Naive B cell (primary cell): ENCODE measurements at regions not wholly inside any gene's neighbourhood (a gene's known extent, or its start where the extent isn't known, plus 50 kb on each side); places are given as distances from the start of the nearest gene placed in this dataset.

Experiments used
- ATAC-seq, 2 donors: fragments of 150-1000 bp; cut with Tn5 transposase; 2 replicates each; pipeline ENCODE4 v1.10.0; 2021; ENCODE audit warnings: low read depth in 2 of 2, mild to moderate bottlenecking in 2 of 2, moderate library complexity in 2 of 2
- DNase-seq: peaks from one replicate; pipeline ENCODE4 v3.0.0; 2022
- H3K27ac Mint-ChIP-seq, 6 donors: one replicate each; pipeline ENCODE4 v1.8.0; 2020 to 2022; ENCODE audit warnings: mild to moderate bottlenecking in 6 of 6, mixed read lengths in 6 of 6, moderate library complexity in 5 of 6, inconsistent platforms in 2 of 6
- H3K27me3 Mint-ChIP-seq, 3 donors: one replicate each; pipeline ENCODE4 v1.8.0; 2021 to 2022; ENCODE audit warnings: mixed read lengths in 3 of 3, mild to moderate bottlenecking in 1 of 3
- H3K36me3 Mint-ChIP-seq, 2 donors: one replicate each; pipeline ENCODE4 v1.8.0; 2020 to 2022; ENCODE audit warnings: mixed read lengths in 2 of 2, inconsistent platforms in 1 of 2, mild to moderate bottlenecking in 1 of 2
- H3K4me1 Mint-ChIP-seq, 3 donors: one replicate each; pipeline ENCODE4 v1.8.0; 2020 to 2022; ENCODE audit warnings: mixed read lengths in 3 of 3, inconsistent platforms in 1 of 3, mild to moderate bottlenecking in 1 of 3, moderate library complexity in 1 of 3
- H3K4me3 Mint-ChIP-seq, 8 donors: one replicate each; pipeline ENCODE4 v1.8.0; 2020 to 2022; ENCODE audit warnings: mild to moderate bottlenecking in 8 of 8, mixed read lengths in 8 of 8, moderate library complexity in 8 of 8, inconsistent platforms in 2 of 8
- H3K9me3 Mint-ChIP-seq, 7 donors: one replicate each; pipeline ENCODE4 v1.8.0; 2020 to 2022; ENCODE audit warnings: mixed read lengths in 7 of 7, mild to moderate bottlenecking in 5 of 7, inconsistent platforms in 2 of 7, moderate library complexity in 1 of 7

- DNase-seq = no peak
Measured at GRCh38 chr3:72015463-72015862, 230.5 kb upstream of the PROK2 start.

GRCh38 chr3:72013084-72013483 is 228.1 kb upstream of the PROK2 start:
- H3K9me3 Mint-ChIP-seq = no peaks in the 10 kb centered on the region
- peak overlapping the region in 1 of 6 donors; percentile 76 for H3K27ac Mint-ChIP-seq
- DNase-seq (no peak), ATAC-seq (no peak)
- no peaks in the 10 kb centered on the region for H3K36me3 Mint-ChIP-seq
- H3K4me1 Mint-ChIP-seq = peaks cover 0 to 5% (median 3%) of the 10 kb centered on the region in 3 donors
- H3K27me3 Mint-ChIP-seq = peaks cover 34 to 49% (median 34%) of the 10 kb centered on the region in 3 donors
- no peak overlapping the region for H3K4me3 Mint-ChIP-seq

More at GRCh38 chr3:72015463-72015862, 230.5 kb upstream of the PROK2 start:
- peak overlapping the region in 1 of 6 donors; percentile 34 for H3K27ac Mint-ChIP-seq
- no peaks in the 10 kb centered on the region for H3K36me3 Mint-ChIP-seq
- H3K27me3 Mint-ChIP-seq = peaks cover 16 to 33% (median 31%) of the 10 kb centered on the region in 3 donors
- no peaks in the 10 kb centered on the region for H3K9me3 Mint-ChIP-seq
- H3K4me3 Mint-ChIP-seq = no peak overlapping the region
- ATAC-seq = no peak
- no peaks in the 10 kb centered on the region for H3K4me1 Mint-ChIP-seq

- ATAC-seq (no peak), DNase-seq (no peak)
- H3K36me3 Mint-ChIP-seq = peaks cover 0 to 5% of the 10 kb centered on the region in 2 donors
- peaks cover 34 to 52% (median 40%) of the 10 kb centered on the region in 3 donors for H3K27me3 Mint-ChIP-seq
- no peaks in the 10 kb centered on the region for H3K9me3 Mint-ChIP-seq
- H3K4me1 Mint-ChIP-seq = peaks cover 0 to 5% (median 3%) of the 10 kb centered on the region in 3 donors
- H3K27ac Mint-ChIP-seq = no peak overlapping the region
- H3K4me3 Mint-ChIP-seq = no peak overlapping the region
Measured at GRCh38 chr3:72012363-72012762, 227.4 kb upstream of the PROK2 start.

GRCh38 chr3:72011485-72011884 is 226.5 kb upstream of the PROK2 start:
- Mint-ChIP-seq H3K27ac (no peak overlapping the region), H3K27me3 (peaks cover 34 to 51% (median 40%) of the 10 kb centered on the region in 3 donors), H3K4me1 (peaks cover 0 to 5% (median 3%) of the 10 kb centered on the region in 3 donors), H3K4me3 (no peak overlapping the region), H3K9me3 (no peaks in the 10 kb centered on the region), H3K36me3 (peaks cover 0 to 5% of the 10 kb centered on the region in 2 donors)
- ATAC-seq = no peak
- DNase-seq = no peak

- DNase-seq (no peak), ATAC-seq (no peak)
- Mint-ChIP-seq H3K27ac (no peak overlapping the region), H3K9me3 (no peaks in the 10 kb centered on the region), H3K36me3 (peaks cover 0 to 5% of the 10 kb centered on the region in 2 donors), H3K4me3 (no peak overlapping the region), H3K27me3 (peaks cover 35 to 46% (median 46%) of the 10 kb centered on the region in 3 donors), H3K4me1 (peaks cover 0 to 5% (median 3%) of the 10 kb centered on the region in 3 donors)
Measured at GRCh38 chr3:72009851-72010443, 225.0 kb upstream of the PROK2 start.

GRCh38 chr3:72008226-72008996 is 223.5 kb upstream of the PROK2 start:
- H3K27ac Mint-ChIP-seq = no peak overlapping the region
- H3K4me1 Mint-ChIP-seq = peaks cover 0 to 5% (median 3%) of the 10 kb centered on the region in 3 donors
- no peaks in the 10 kb centered on the region for H3K9me3 Mint-ChIP-seq
- DNase-seq (no peak), ATAC-seq (no peak)
- H3K36me3 Mint-ChIP-seq = peaks cover 0 to 5% of the 10 kb centered on the region in 2 donors
- H3K27me3 Mint-ChIP-seq = peaks cover 28 to 57% (median 51%) of the 10 kb centered on the region in 3 donors
- H3K4me3 Mint-ChIP-seq = no peak overlapping the region

GRCh38 chr3:72006631-72007556 is 221.9 kb upstream of the PROK2 start:
- peaks cover 0 to 5% of the 10 kb centered on the region in 2 donors for H3K36me3 Mint-ChIP-seq
- no peak for ATAC-seq

GRCh38 chr3:72004749-72005292 is 219.9 kb upstream of the PROK2 start:
- Mint-ChIP-seq H3K9me3 (no peaks in the 10 kb centered on the region), H3K4me3 (no peak overlapping the region), H3K27me3 (peaks cover 28 to 66% (median 57%) of the 10 kb centered on the region in 3 donors), H3K4me1 (peaks cover 0 to 3% (median 1%) of the 10 kb centered on the region in 3 donors), H3K36me3 (peaks cover 0 to 5% of the 10 kb centered on the region in 2 donors), H3K27ac (peak overlapping the region in 1 of 6 donors; percentile 8)
- ATAC-seq (no peak), DNase-seq (no peak)

More at GRCh38 chr3:72006631-72007556, 221.9 kb upstream of the PROK2 start:
- H3K9me3 Mint-ChIP-seq = no peaks in the 10 kb centered on the region
- DNase-seq = no peak
- H3K4me3 Mint-ChIP-seq = no peak overlapping the region
- H3K4me1 Mint-ChIP-seq = peaks cover 0 to 5% (median 3%) of the 10 kb centered on the region in 3 donors
- H3K27ac Mint-ChIP-seq = peak overlapping the region in 1 of 6 donors; percentile 75
- peaks cover 33 to 59% (median 57%) of the 10 kb centered on the region in 3 donors for H3K27me3 Mint-ChIP-seq

GRCh38 chr3:72003936-72004335 is 219.0 kb upstream of the PROK2 start:
- Mint-ChIP-seq H3K27me3 (peaks cover 29 to 60% (median 48%) of the 10 kb centered on the region in 3 donors), H3K4me1 (peaks cover 0 to 3% (median 0%) of the 10 kb centered on the region in 3 donors), H3K36me3 (peaks cover 0 to 5% of the 10 kb centered on the region in 2 donors), H3K27ac (no peak overlapping the region), H3K9me3 (no peaks in the 10 kb centered on the region), H3K4me3 (no peak overlapping the region)
- ATAC-seq = no peak
- no peak for DNase-seq

- Mint-ChIP-seq H3K27me3 (peaks cover 37 to 66% (median 48%) of the 10 kb centered on the region in 3 donors), H3K9me3 (no peaks in the 10 kb centered on the region), H3K36me3 (no peaks in the 10 kb centered on the region), H3K4me3 (no peak overlapping the region), H3K27ac (no peak overlapping the region), H3K4me1 (no peaks in the 10 kb centered on the region)
- ATAC-seq = no peak
- DNase-seq = no peak
Measured at GRCh38 chr3:72001758-72002157, 216.8 kb upstream of the PROK2 start.

GRCh38 chr3:71998995-71999673 is 214.2 kb upstream of the PROK2 start:
- H3K36me3 Mint-ChIP-seq = no peaks in the 10 kb centered on the region
- H3K27ac Mint-ChIP-seq = no peak overlapping the region
- DNase-seq (no peak), ATAC-seq (no peak)
- H3K4me1 Mint-ChIP-seq = peaks cover 0 to 4% (median 0%) of the 10 kb centered on the region in 3 donors
- peaks cover 43 to 63% (median 51%) of the 10 kb centered on the region in 3 donors for H3K27me3 Mint-ChIP-seq
- H3K4me3 Mint-ChIP-seq = no peak overlapping the region
- no peaks in the 10 kb centered on the region for H3K9me3 Mint-ChIP-seq

- peaks cover 6 to 7% of the 10 kb centered on the region in 2 donors for H3K36me3 Mint-ChIP-seq
- peaks cover 0 to 4% (median 0%) of the 10 kb centered on the region in 3 donors for H3K4me1 Mint-ChIP-seq
- DNase-seq (no peak), ATAC-seq (no peak)
- no peak overlapping the region for H3K27ac Mint-ChIP-seq
- peaks cover 34 to 62% (median 51%) of the 10 kb centered on the region in 3 donors for H3K27me3 Mint-ChIP-seq
- no peak overlapping the region for H3K4me3 Mint-ChIP-seq
- H3K9me3 Mint-ChIP-seq = peaks cover 0 to 2% (median 0%) of the 10 kb centered on the region in 7 donors
Measured at GRCh38 chr3:71997066-71997653, 212.2 kb upstream of the PROK2 start.
